ENCODE measurements at regions not wholly inside any gene's neighbourhood (a gene's known extent, or its start where the extent isn't known, plus 50 kb on each side); places are given as distances from the start of the nearest gene placed in this dataset.

DNA sequence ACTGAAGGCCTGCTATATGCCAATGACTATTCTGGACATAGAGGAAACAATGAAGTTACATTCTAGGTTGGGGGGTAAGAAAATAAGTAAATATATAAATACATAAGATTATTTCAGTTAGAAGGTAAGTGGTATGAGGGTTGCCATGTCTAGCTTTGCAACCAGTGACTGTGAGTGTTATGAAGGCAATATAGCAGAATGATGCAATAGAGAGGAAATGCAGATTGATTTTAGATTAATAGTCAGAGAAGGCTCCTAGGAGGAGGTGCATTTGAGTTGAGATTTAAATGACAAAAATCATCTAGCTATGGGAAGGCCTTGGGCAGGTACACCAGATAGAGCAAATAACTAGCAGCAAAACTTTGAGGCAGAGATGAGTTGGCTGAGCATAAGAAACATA, 243.2 kb downstream of the FBXO8 start:
- Mint-ChIP-seq H3K4me3 (ENCODE audit: unreplicated experiment) (no peak overlapping the region), H3K36me3 (ENCODE audit: low read depth) (no peaks in the 10 kb centered on the region), H3K4me1 (ENCODE audit: low read depth) (no peaks in the 10 kb centered on the region), H3K27ac (ENCODE audit: unreplicated experiment) (no peak overlapping the region), H3K27me3 (ENCODE audit: low read depth) (peaks cover 8% of the 10 kb centered on the region), H3K9me3 (ENCODE audit: low read depth) (no peaks in the 10 kb centered on the region)
- TF ChIP-seq CTCF (IDR thresholded peaks at IDR 0.05) = no peak
- DNase-seq (ENCODE audit: low spot score) = no peak

DNA sequence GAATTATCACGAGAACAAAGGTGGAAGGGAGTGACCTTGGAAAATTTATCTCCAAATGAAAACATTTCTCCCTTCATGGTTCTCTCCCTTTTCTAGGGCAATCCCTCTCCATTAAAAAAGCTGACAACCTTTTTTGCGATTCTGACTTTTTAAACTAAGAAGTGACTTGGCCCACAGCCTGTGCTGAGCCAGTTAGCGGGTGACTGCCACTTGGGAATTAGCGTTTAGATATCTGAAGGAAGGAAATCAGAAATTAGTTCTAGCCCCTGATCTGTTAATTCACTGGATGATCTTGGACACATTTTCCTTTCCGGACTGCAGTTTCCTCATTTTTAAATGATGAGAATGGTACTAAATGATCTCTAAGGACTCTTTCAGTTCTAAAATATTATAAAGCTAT, 245.0 kb downstream of the FBXO8 start:
- no peak for DNase-seq (ENCODE audit: low spot score)
- Mint-ChIP-seq H3K36me3 (ENCODE audit: low read depth) (no peaks in the 10 kb centered on the region), H3K9me3 (ENCODE audit: low read depth) (no peaks in the 10 kb centered on the region), H3K4me1 (ENCODE audit: low read depth) (no peaks in the 10 kb centered on the region), H3K27ac (ENCODE audit: unreplicated experiment) (no peak overlapping the region), H3K27me3 (ENCODE audit: low read depth) (peaks cover 10% of the 10 kb centered on the region), H3K4me3 (ENCODE audit: unreplicated experiment) (no peak overlapping the region)
- no peak for TF ChIP-seq CTCF (IDR thresholded peaks at IDR 0.05)

GRCh38 chr4:174037631-174038030, 245.8 kb downstream of the FBXO8 start:
- Mint-ChIP-seq H3K4me3 (ENCODE audit: unreplicated experiment) (no peak overlapping the region), H3K27ac (ENCODE audit: unreplicated experiment) (no peak overlapping the region), H3K27me3 (ENCODE audit: low read depth) (peaks cover 8% of the 10 kb centered on the region), H3K4me1 (ENCODE audit: low read depth) (no peaks in the 10 kb centered on the region), H3K36me3 (ENCODE audit: low read depth) (no peaks in the 10 kb centered on the region), H3K9me3 (ENCODE audit: low read depth) (no peaks in the 10 kb centered on the region)
- no peak for TF ChIP-seq CTCF (IDR thresholded peaks at IDR 0.05)
- no peak for DNase-seq (ENCODE audit: low spot score)

GRCh38 chr4:174037049-174037448, 246.4 kb downstream of the FBXO8 start:
- Mint-ChIP-seq H3K27ac (ENCODE audit: unreplicated experiment) (no peak overlapping the region), H3K4me3 (ENCODE audit: unreplicated experiment) (no peak overlapping the region), H3K9me3 (ENCODE audit: low read depth) (no peaks in the 10 kb centered on the region), H3K36me3 (ENCODE audit: low read depth) (no peaks in the 10 kb centered on the region), H3K4me1 (ENCODE audit: low read depth) (no peaks in the 10 kb centered on the region), H3K27me3 (ENCODE audit: low read depth) (peaks cover 10% of the 10 kb centered on the region)
- no peak for TF ChIP-seq CTCF (IDR thresholded peaks at IDR 0.05)
- DNase-seq (ENCODE audit: low spot score) = no peak

DNA sequence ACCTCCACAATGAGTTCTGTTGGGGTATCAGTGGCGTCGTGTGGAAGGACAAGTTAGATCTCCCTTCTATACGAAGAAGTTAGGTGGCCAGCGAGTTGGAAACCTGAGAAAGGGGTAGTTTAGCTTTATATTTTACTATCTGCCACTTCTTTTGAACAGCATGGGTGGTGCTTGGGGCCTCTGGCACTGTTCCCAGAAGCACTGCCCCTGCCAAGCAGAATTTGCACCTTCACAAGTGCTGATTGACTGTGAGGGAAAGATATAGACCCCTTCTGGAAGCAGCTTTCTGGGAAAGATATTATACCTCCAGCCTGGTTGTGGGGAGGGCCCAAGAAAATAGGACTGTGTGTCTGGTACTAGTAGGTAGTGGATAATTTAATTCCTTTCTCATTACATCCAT, 246.9 kb downstream of the FBXO8 start:
- H3K9me3 Mint-ChIP-seq (ENCODE audit: low read depth) = no peaks in the 10 kb centered on the region
- no peak for DNase-seq (ENCODE audit: low spot score)
- H3K4me3 Mint-ChIP-seq (ENCODE audit: unreplicated experiment) = no peak overlapping the region
- H3K27ac Mint-ChIP-seq (ENCODE audit: unreplicated experiment) = no peak overlapping the region
- no peaks in the 10 kb centered on the region for H3K36me3 Mint-ChIP-seq (ENCODE audit: low read depth)
- TF ChIP-seq CTCF (IDR thresholded peaks at IDR 0.05) = no peak
- H3K4me1 Mint-ChIP-seq (ENCODE audit: low read depth) = no peaks in the 10 kb centered on the region
- H3K27me3 Mint-ChIP-seq (ENCODE audit: low read depth) = peaks cover 13% of the 10 kb centered on the region

All from chondrocyte (in vitro differentiated cells).